ENCODE measurements at regions not wholly inside any gene's neighbourhood (a gene's known extent, or its start where the extent isn't known, plus 50 kb on each side); places are given as distances from the start of the nearest gene placed in this dataset.

GRCh38 chr6:14912226-14912625 lies 333.6 kb upstream of the JARID2 start:
- TF ChIP-seq CTCF (IDR thresholded peaks at IDR 0.05; ENCODE audit: insufficient read depth, low read depth, low read length) (no peak), EZH2 (IDR thresholded peaks at IDR 0.05; ENCODE audit: insufficient read depth, low read length) (no peak)
